Smooth muscle cell (in vitro differentiated cells): ENCODE measurements at regions not wholly inside any gene's neighbourhood (a gene's known extent, or its start where the extent isn't known, plus 50 kb on each side); places are given as distances from the start of the nearest gene placed in this dataset.

ENCODE experiments used
- DNase-seq: peaks from one replicate; lab custom pipeline; 2025; ENCODE audit not compliant: unreplicated experiment; lab: John Stamatoyannopoulos, UW
- H2AFZ ChIP-seq: fragments of 200-600 bp; sonication (generic); 2 replicates; pipeline ENCODE4 v1.6.0; 2016; ENCODE audit warnings: antibody characterized with exemption, low read depth, mild to moderate bottlenecking
- H3F3A ChIP-seq: fragments of 200-600 bp; sonication (generic); 2 replicates; pipeline ENCODE4 v1.6.0; 2017; ENCODE audit warnings: antibody characterized with exemption, low read depth
- H3K27ac ChIP-seq: fragments of 200-600 bp; sonication (generic); 2 replicates; pipeline ENCODE4 v1.5.1; 2016; ENCODE audit warnings: low read depth, mild to moderate bottlenecking
- H3K27me3 ChIP-seq: fragments of 200-600 bp; sonication (generic); 2 replicates; pipeline ENCODE4 v1.6.1; 2016; ENCODE audit warnings: low read depth, mild to moderate bottlenecking
- H3K36me3 ChIP-seq: fragments of 200-600 bp; sonication (generic); 2 replicates; pipeline ENCODE4 v1.5.1; 2016; ENCODE audit warnings: low read depth
- H3K4me1 ChIP-seq: fragments of 200-600 bp; sonication (generic); 2 replicates; pipeline ENCODE4 v1.5.1; 2016; ENCODE audit warnings: low read depth
- H3K4me2 ChIP-seq: fragments of 200-600 bp; sonication (generic); 2 replicates; pipeline ENCODE4 v1.6.0; 2016; ENCODE audit warnings: mild to moderate bottlenecking
- H3K4me3 ChIP-seq: fragments of 200-600 bp; sonication (generic); 2 replicates; pipeline ENCODE4 v1.5.1; 2016; ENCODE audit warnings: mild to moderate bottlenecking
- H3K79me2 ChIP-seq: fragments of 200-600 bp; sonication (generic); 2 replicates; pipeline ENCODE4 v1.6.0; 2016; ENCODE audit warnings: low read depth, mild to moderate bottlenecking
- H3K9ac ChIP-seq: fragments of 200-600 bp; sonication (generic); 2 replicates; pipeline ENCODE4 v1.6.0; 2016; ENCODE audit warnings: low read depth
- H3K9me3 ChIP-seq: fragments of 200-600 bp; sonication (generic); replicated peaks from 2 replicates; pipeline ENCODE4 v1.5.1; 2016; ENCODE audit warnings: low read depth
- H4K20me1 ChIP-seq: fragments of 200-600 bp; sonication (generic); 2 replicates; pipeline ENCODE4 v1.6.0; 2016; ENCODE audit warnings: low read depth
- CTCF ChIP-seq: fragments of 200-600 bp; sonication (generic); IDR thresholded peaks from 2 replicates; pipeline ENCODE4 v1.5.1; 2017; ENCODE audit warnings: borderline replicate concordance, mild to moderate bottlenecking, antibody characterized with exemption; ENCODE audit not compliant: insufficient read depth, poor library complexity, severe bottlenecking
- WGBS: methylation state at CpG from one replicate; pipeline ENCODE4 v1.1.7; 2016; ENCODE audit warnings: low lambda C conversion rate; 5-methylcytosine and 5-hydroxymethylcytosine counted together

GRCh38 chr12:25868193-25868592, 90.3 kb upstream of the RASSF8 start:
- Histone ChIP-seq H3K27ac (no peak overlapping the region), H3F3A (peaks cover 14% of the 10 kb centered on the region), H4K20me1 (no peaks in the 10 kb centered on the region), H3K4me3 (no peak overlapping the region), H3K36me3 (no peaks in the 10 kb centered on the region), H3K4me2 (no peak overlapping the region), H3K27me3 (no peaks in the 10 kb centered on the region), H3K9ac (no peak overlapping the region), H3K9me3 (no peaks in the 10 kb centered on the region), H2AFZ (no peak overlapping the region), H3K4me1 (peaks cover 6% of the 10 kb centered on the region), H3K79me2 (no peaks in the 10 kb centered on the region)
- TF ChIP-seq CTCF, result no peak
- DNase-seq, result no peak

GRCh38 chr12:25872137-25872536, 86.3 kb upstream of the RASSF8 start:
- DNase-seq, result no peak
- H3K9me3 ChIP-seq, result no peaks in the 10 kb centered on the region
- no peaks in the 10 kb centered on the region for H4K20me1 ChIP-seq
- no peaks in the 10 kb centered on the region for H3K4me1 ChIP-seq
- TF ChIP-seq CTCF, result no peak
- no peaks in the 10 kb centered on the region for H3K27me3 ChIP-seq
- H3K9ac ChIP-seq, result no peak overlapping the region
- H3K27ac ChIP-seq, result no peak overlapping the region
- H3K79me2 ChIP-seq, result no peaks in the 10 kb centered on the region
- peaks cover 2% of the 10 kb centered on the region for H3F3A ChIP-seq
- H3K4me2 ChIP-seq, result no peak overlapping the region
- no peaks in the 10 kb centered on the region for H3K36me3 ChIP-seq
- no peak overlapping the region for H2AFZ ChIP-seq
- H3K4me3 ChIP-seq, result no peak overlapping the region

- WGBS, result 19% methylated on average over 1 of the region's 1 CpG
- DNase-seq, result no peak
- no peaks in the 10 kb centered on the region for H3K36me3 ChIP-seq
Observed at GRCh38 chr12:25875661-25876060, 82.8 kb upstream of the RASSF8 start.

More at GRCh38 chr12:25875661-25876060, 82.8 kb upstream of the RASSF8 start:
- Histone ChIP-seq H3K27ac (no peak overlapping the region), H3K9ac (no peak overlapping the region), H3K4me3 (no peak overlapping the region), H3K79me2 (no peaks in the 10 kb centered on the region), H3K4me1 (no peaks in the 10 kb centered on the region), H3K9me3 (no peaks in the 10 kb centered on the region), H2AFZ (no peak overlapping the region), H3F3A (no peaks in the 10 kb centered on the region), H3K4me2 (no peak overlapping the region), H3K27me3 (no peaks in the 10 kb centered on the region), H4K20me1 (no peaks in the 10 kb centered on the region)
- no peak for TF ChIP-seq CTCF
